GM18909 (cell line): ENCODE measurements at regions not wholly inside any gene's neighbourhood (a gene's known extent, or its start where the extent isn't known, plus 50 kb on each side); places are given as distances from the start of the nearest gene placed in this dataset.
"Not testable (repeated sequence)": the region's sequence is repeated elsewhere in the genome, so short reads cannot be mapped to it uniquely, and the experiment has no call there.

Experiments
- ATAC-seq: cut with Tn5 transposase; IDR thresholded peaks from one replicate; pipeline ENCODE4 v1.9.1; 2021; ENCODE audit warnings: mild to moderate bottlenecking; ENCODE audit not compliant: unreplicated experiment, poor library complexity

DNA sequence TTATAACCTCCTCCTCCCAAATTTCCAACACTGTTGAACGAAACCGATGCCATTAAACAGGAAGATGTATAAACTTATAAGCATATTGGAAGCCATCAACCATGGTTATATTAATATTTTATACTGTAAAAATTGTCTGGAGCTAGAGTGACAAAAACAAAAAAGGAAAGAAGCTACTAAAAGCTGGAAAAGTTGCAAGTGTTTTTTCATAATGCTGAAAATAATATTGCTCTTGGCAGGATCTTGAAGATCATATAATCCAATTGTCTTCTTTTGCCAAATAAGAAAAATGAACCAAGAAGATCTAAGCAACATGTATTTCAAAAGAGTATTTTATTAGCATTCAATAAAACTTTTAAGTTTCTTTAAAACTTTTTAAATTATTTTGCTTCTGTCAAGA, 268.9 kb upstream of the HSF2 start:
- ATAC-seq, result no peak

DNA sequence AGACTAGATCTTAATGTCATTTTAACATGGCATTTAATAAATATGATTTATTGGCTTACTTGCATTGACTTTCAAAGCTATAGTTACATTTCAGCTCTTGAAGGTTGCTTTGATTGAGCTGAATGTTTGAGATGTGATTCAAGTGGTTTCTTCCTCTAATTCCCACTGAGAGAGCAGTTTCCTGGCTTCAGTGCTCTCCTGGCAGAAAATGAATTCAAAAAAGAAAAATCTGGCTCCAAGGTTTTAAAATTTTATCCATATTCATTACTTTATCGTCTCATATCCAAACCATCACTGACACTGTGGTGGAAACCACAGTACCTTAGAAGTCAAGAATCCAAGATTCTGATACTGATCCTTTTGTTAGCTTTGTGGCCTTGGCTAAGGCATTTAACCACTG, 263.1 kb upstream of the HSF2 start:
- no peak for ATAC-seq

DNA sequence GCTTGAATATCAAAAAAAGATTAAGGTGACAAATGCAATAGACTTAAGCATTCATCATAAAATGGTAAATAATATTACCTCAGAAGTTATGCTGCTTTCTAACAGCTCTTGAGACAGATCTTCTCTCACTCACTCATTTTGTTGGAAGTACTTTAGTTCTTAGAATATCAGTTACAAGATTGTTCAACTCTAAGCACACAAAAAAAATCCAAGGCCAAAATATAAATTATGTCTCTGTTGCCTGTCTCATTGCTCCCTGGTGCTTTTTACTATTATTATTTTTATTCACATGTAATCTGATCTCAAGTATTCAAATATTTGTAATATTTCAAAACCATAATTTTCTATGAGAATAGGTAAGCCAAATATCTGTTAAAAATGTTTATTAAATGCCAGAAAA, 259.4 kb upstream of the HSF2 start:
- no peak for ATAC-seq

- ATAC-seq, result no peak
Observed at GRCh38 chr6:122141246-122141645, 258.2 kb upstream of the HSF2 start.

GRCh38 chr6:122143813-122144601, 255.4 kb upstream of the HSF2 start:
- ATAC-seq, result no peak

- ATAC-seq, result no peak
Observed at GRCh38 chr6:122145246-122145645, 254.2 kb upstream of the HSF2 start.

DNA sequence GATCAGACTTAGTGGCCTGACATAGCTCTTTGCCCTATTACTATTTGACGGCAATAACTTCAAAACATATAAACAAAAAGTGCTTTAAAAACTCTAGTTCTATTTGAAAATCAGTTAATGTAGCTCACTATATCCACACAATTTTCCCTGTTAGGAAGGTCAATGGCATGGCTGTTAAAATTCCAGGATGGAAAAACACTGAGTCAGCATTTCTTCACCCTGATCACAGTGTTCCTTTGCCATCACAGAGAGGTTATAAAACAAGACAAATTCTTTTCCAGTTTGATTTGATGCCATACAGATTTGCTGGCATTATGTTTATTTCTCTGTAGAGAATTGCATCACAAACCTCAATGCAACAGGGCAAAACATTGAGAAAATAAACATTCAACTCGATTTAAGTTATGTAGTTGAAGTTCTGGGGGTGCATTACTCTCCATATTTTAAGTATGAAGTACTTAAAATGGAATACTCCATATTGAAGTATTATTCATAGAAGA, 253.7 kb upstream of the HSF2 start:
- no peak for ATAC-seq

DNA sequence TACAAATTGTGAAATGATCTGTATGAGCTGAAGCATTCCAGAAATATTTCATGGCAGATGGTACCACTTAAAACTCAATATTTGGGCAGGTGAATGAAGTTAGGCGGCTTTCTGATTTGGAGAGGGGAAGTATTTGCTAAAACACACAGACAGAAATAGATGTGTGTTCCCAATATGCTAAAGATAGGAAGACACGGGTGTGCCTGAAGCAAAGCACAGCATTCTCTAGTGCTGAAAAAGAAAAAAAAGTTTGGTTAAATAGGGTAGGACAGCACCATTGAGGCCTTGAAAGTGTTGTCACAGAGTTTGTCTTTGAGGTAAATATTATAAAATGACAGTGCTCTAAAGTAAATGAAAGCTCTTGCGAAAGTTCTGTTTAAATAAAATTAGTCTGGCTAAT, 252.2 kb upstream of the HSF2 start:
- no peak for ATAC-seq

GRCh38 chr6:122151066-122151465, 248.4 kb upstream of the HSF2 start:
- no peak for ATAC-seq

DNA sequence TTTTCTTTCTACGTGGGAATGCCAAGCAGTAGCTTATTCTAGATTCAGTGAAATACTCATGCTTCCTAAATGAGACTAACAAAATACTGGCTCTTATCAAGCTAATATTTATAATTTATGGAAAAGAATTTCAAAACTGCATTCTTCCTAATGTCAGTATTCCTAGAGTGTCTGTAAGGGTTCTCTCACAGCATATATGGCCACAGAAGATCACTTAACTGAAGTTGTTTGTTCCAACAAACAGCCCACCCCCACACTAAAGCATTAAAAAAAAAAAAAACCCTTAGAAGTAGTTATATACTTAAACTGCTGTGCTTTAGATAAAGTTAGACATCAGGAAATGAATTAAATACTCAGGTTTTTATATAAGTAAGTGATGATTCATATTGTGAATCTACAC, 247.7 kb upstream of the HSF2 start:
- no peak for ATAC-seq

DNA sequence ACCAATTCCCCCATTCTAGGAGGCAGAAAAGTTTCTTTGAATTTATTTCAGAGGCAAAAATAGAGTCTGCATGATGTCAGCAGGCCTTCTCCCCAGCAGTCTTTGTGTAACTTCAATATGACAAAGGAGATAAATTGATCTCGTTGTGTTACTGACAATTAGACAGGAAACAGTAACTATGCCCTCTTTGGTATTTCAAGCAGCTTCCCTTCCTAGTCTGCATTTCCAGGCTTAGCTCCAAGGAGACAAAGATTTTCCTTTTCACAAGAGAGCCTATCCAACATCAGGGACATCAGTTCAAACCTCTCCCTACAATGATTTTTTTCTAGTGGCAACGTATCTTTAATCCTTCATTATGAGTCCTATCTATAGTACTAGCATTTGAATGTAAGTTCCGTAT, 245.9 kb upstream of the HSF2 start:
- no peak for ATAC-seq

GRCh38 chr6:122154155-122154554, 245.3 kb upstream of the HSF2 start:
- no peak for ATAC-seq

GRCh38 chr6:122154912-122155575, 244.4 kb upstream of the HSF2 start:
- ATAC-seq, result no peak

DNA sequence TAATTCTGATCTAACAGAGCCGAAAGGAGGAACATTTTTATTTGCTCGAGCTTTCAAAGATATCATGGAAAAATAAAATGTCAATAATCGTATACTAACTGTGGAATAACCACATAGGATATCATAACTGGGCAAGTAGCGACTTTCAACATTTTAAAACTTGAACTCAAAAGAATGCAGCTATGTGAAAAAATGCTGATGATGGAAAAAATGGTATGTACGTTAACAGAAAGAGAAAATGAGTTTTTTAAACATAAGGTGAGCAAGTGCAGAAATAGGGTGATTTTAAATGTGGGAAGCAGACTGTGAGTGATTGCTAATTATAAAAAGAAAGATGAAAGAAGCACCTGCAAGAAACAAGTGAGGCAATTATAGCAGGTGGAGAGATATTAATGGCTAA, 238.3 kb upstream of the HSF2 start:
- ATAC-seq, result no peak

GRCh38 chr6:122165014-122165413, 234.4 kb upstream of the HSF2 start:
- no peak for ATAC-seq

GRCh38 chr6:122170274-122170673, 229.2 kb upstream of the HSF2 start:
- ATAC-seq, result no peak

- no peak for ATAC-seq
Observed at GRCh38 chr6:122178988-122179387, 220.5 kb upstream of the HSF2 start.

- ATAC-seq, result no peak
Observed at GRCh38 chr6:122180132-122180531, 219.3 kb upstream of the HSF2 start.

- no peak for ATAC-seq
Observed at GRCh38 chr6:122182061-122182460, 217.4 kb upstream of the HSF2 start.

- ATAC-seq, result no peak
Observed at GRCh38 chr6:122184401-122184827, 215.0 kb upstream of the HSF2 start.

- not testable (repeated sequence) for ATAC-seq
Observed at GRCh38 chr6:122185458-122185857, 214.0 kb upstream of the HSF2 start.

DNA sequence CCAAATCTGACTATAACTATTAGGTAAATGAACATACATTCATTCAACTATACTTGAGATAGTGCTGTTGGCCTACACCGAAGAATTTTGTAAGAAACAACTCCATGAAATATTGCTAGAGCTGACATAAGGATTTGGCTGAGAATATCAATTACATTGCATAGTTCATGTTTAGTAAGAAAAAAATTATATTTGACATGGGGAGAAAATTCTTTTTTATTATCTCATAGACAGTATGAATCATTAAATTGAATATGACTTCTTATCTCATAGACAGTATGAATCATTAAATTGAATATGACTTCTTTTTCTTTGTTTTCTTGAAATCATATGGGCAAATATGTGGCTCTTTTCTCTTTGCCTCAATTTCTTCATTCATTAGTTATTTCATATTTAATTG, 212.3 kb upstream of the HSF2 start:
- ATAC-seq, result no peak
